Chondrocyte (in vitro differentiated cells): ENCODE measurements at regions not wholly inside any gene's neighbourhood (a gene's known extent, or its start where the extent isn't known, plus 50 kb on each side); places are given as distances from the start of the nearest gene placed in this dataset.

Source experiments
- DNase-seq: peaks from one replicate; pipeline ENCODE4 v3.0.0; 2021; ENCODE audit warnings: mixed read lengths, low spot score
- H3K27ac Mint-ChIP-seq: one replicate; pipeline ENCODE4 v1.8.0; 2021; ENCODE audit warnings: mild to moderate bottlenecking, moderate library complexity, mixed read lengths; ENCODE audit not compliant: unreplicated experiment
- H3K27me3 Mint-ChIP-seq: 2 replicates; pipeline ENCODE4 v1.8.0; 2021; ENCODE audit warnings: low read depth, mixed read lengths
- H3K36me3 Mint-ChIP-seq: 2 replicates; pipeline ENCODE4 v1.8.0; 2021; ENCODE audit warnings: low read depth, mixed read lengths
- H3K4me1 Mint-ChIP-seq: 2 replicates; pipeline ENCODE4 v1.8.0; 2021; ENCODE audit warnings: low read depth, mild to moderate bottlenecking, mixed read lengths
- H3K4me3 Mint-ChIP-seq: one replicate; pipeline ENCODE4 v1.8.0; 2021; ENCODE audit warnings: mild to moderate bottlenecking, moderate library complexity, mixed read lengths; ENCODE audit not compliant: unreplicated experiment
- H3K9me3 Mint-ChIP-seq: 2 replicates; pipeline ENCODE4 v1.8.0; 2021; ENCODE audit warnings: low read depth, mixed read lengths
- CTCF ChIP-seq: fragments of 200-600 bp; sonication (generic); IDR thresholded peaks from 2 replicates; pipeline ENCODE4 v1.5.0; 2021; ENCODE audit warnings: antibody characterized with exemption, mild to moderate bottlenecking, moderate library complexity

- Mint-ChIP-seq H3K4me3 (no peak overlapping the region), H3K4me1 (peaks cover 5% of the 10 kb centered on the region), H3K9me3 (peaks cover 23% of the 10 kb centered on the region), H3K27me3 (peaks cover 6% of the 10 kb centered on the region), H3K36me3 (no peaks in the 10 kb centered on the region), H3K27ac (no peak overlapping the region)
- no peak for DNase-seq
- TF ChIP-seq CTCF: no peak
These were observed 180.8 kb upstream of the IRX3 start for GRCh38 chr16:54467398-54467797.

GRCh38 chr16:54466233-54466632 is 179.6 kb upstream of the IRX3 start:
- Mint-ChIP-seq H3K9me3 (peaks cover 23% of the 10 kb centered on the region), H3K4me1 (peaks cover 11% of the 10 kb centered on the region), H3K4me3 (no peak overlapping the region), H3K36me3 (no peaks in the 10 kb centered on the region), H3K27me3 (peaks cover 3% of the 10 kb centered on the region), H3K27ac (no peak overlapping the region)
- TF ChIP-seq CTCF: no peak
- no peak for DNase-seq

- H3K36me3 Mint-ChIP-seq: no peaks in the 10 kb centered on the region
- TF ChIP-seq CTCF: no peak
- H3K4me1 Mint-ChIP-seq: peaks cover 11% of the 10 kb centered on the region
- H3K4me3 Mint-ChIP-seq: no peak overlapping the region
- peaks cover 23% of the 10 kb centered on the region for H3K9me3 Mint-ChIP-seq
- no peaks in the 10 kb centered on the region for H3K27me3 Mint-ChIP-seq
- H3K27ac Mint-ChIP-seq: no peak overlapping the region
- DNase-seq: no peak
These were observed 178.5 kb upstream of the IRX3 start for GRCh38 chr16:54465063-54465462.

GRCh38 chr16:54462771-54463170 is 176.2 kb upstream of the IRX3 start:
- Mint-ChIP-seq H3K27ac (no peak overlapping the region), H3K27me3 (no peaks in the 10 kb centered on the region), H3K9me3 (peaks cover 23% of the 10 kb centered on the region), H3K4me3 (no peak overlapping the region), H3K4me1 (peaks cover 15% of the 10 kb centered on the region), H3K36me3 (no peaks in the 10 kb centered on the region)
- TF ChIP-seq CTCF: no peak
- DNase-seq: no peak

- Mint-ChIP-seq H3K9me3 (peaks cover 23% of the 10 kb centered on the region), H3K27me3 (peaks cover 5% of the 10 kb centered on the region), H3K4me3 (no peak overlapping the region), H3K36me3 (no peaks in the 10 kb centered on the region), H3K27ac (peak overlapping the region; percentile 43), H3K4me1 (peaks cover 15% of the 10 kb centered on the region)
- no peak for DNase-seq
- no peak for TF ChIP-seq CTCF
These were observed 175.6 kb upstream of the IRX3 start for GRCh38 chr16:54462151-54462651.
